Thymus (tissue), 11 donors: ENCODE measurements at regions not wholly inside any gene's neighbourhood (a gene's known extent, or its start where the extent isn't known, plus 50 kb on each side); places are given as distances from the start of the nearest gene placed in this dataset.

Source experiments
- DNase-seq, 9 donors: peaks; one replicate each; pipeline ENCODE4 v3.0.0-alpha.2; 2013; ENCODE audit warnings: low spot score in 9 of 9, low read depth in 6 of 9, missing footprints in 1 of 9
- H3K27ac ChIP-seq, 2 donors: one replicate each; pipeline ENCODE4 v1.5.1; 2013; ENCODE audit warnings: control low read depth in 1 of 2, low read depth in 1 of 2, low read length in 1 of 2, mild to moderate bottlenecking in 1 of 2, moderate library complexity in 1 of 2
- H3K27me3 ChIP-seq, 2 donors: one replicate each; pipeline ENCODE4 v1.5.1; 2013; ENCODE audit warnings: low read length in 1 of 2; ENCODE audit not compliant: control insufficient read depth in 2 of 2, insufficient read depth in 1 of 2
- H3K36me3 ChIP-seq, 2 donors: one replicate each; pipeline ENCODE4 v1.5.1; 2013; ENCODE audit warnings: low read length in 1 of 2, mild to moderate bottlenecking in 1 of 2, moderate library complexity in 1 of 2; ENCODE audit not compliant: control insufficient read depth in 2 of 2, insufficient read depth in 2 of 2
- H3K4me1 ChIP-seq, 2 donors: one replicate each; pipeline ENCODE4 v1.5.1; 2013; ENCODE audit warnings: low read length in 2 of 2; ENCODE audit not compliant: control insufficient read depth in 2 of 2, insufficient read depth in 2 of 2
- H3K4me3 ChIP-seq, 2 donors: one replicate each; pipeline ENCODE4 v1.5.1; 2013; ENCODE audit warnings: low read length in 2 of 2, control low read depth in 1 of 2, mild to moderate bottlenecking in 1 of 2
- H3K9me3 ChIP-seq, 2 donors: one replicate each; pipeline ENCODE4 v1.5.1; 2013; ENCODE audit warnings: low read length in 1 of 2, mild to moderate bottlenecking in 1 of 2; ENCODE audit not compliant: control insufficient read depth in 2 of 2, insufficient read depth in 1 of 2
- WGBS: extraction: QIAGEN DNeasy Blood & Tissue Kit; methylation state at CpG from one replicate; pipeline ENCODE4 v1.1.7; 2013; 5-methylcytosine and 5-hydroxymethylcytosine counted together
- donor health status: healthy.

DNA sequence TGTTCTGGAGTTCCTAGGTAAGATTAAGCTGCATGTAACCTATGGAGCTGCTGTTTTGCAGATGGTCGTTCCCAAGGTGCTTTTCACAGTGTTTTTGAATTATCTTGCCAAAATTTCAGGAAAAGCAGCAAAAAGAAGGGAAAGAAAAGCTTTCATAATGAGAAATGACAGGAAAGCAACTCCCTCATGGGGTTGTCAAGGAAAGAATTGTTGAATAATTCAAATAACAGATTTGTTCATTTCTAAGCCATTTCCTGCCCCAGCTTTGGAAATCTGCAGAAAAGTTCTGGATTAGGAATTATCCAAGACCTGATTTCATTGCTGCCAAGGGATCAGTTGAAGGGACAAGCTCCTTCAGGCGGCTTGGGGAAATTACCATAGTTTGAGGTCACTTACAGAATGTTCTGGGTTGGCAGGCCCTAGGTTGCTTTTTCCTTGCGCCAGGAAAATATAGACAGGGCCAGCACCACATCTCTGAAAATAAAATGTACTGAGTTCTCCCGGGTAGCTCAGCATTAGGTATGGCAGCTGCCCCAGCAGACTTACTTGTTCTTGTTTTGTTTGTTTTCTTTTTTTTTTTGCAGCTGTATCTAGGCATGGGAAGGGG is 354.7 kb downstream of the STIM2 start:
- no peaks in the 10 kb centered on the region for H3K27me3 ChIP-seq
- no peaks in the 10 kb centered on the region for H3K36me3 ChIP-seq
- WGBS: 89% methylated on average over 4 of the region's 4 CpGs
- no peaks in the 10 kb centered on the region for H3K4me1 ChIP-seq
- DNase-seq: no peak
- H3K9me3 ChIP-seq: no peaks in the 10 kb centered on the region
- no peak overlapping the region for H3K4me3 ChIP-seq
- no peak overlapping the region for H3K27ac ChIP-seq

DNA sequence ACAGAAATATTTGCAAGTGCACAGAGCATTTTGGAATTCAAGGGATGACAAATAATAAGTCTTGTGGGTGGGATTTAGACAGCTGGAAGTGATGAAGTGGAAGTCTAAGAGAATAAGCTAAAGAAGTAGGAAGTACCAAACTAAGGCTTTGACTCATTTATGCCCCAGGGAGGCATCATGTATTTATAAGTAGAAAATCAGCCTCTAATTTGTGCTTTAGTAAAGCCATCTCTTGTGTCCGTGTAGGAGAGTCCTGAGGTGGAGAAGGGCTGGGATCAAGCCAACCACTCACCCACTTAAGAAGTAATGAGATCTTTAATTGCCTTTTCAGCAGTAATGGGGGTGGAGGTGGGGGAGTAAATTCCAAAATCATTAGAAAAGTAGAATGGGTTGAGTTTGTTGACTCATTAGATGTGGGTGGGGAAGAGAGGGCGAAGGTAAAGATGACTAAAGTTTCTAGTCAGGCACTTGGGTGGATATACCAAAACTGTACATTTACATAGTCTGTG is 356.7 kb downstream of the STIM2 start:
- Histone ChIP-seq H3K27ac (no peak overlapping the region), H3K4me1 (no peaks in the 10 kb centered on the region), H3K36me3 (no peaks in the 10 kb centered on the region), H3K27me3 (no peaks in the 10 kb centered on the region), H3K4me3 (no peak overlapping the region), H3K9me3 (no peaks in the 10 kb centered on the region)
- DNase-seq: no peak
- WGBS: 80% methylated on average over 2 of the region's 2 CpGs

DNA sequence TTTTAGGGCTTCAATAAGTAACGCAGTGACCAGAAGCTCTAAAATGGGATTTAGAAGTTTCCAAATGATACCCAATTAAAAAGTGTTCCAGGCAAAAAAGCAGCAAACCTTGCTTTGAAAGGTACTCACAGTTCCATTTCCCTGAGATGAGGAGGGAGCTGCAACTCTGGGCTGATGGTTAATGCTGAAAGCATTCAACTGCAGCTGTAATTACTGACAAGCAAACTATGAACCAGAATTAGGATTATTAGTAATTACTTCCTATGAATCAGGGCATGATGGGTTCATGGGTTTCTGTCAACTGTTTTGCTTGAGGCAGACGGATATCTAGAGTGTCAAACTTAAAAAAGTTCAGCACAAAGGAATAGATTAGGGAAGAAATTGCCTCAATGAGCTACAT is 357.4 kb downstream of the STIM2 start:
- no peaks in the 10 kb centered on the region for H3K9me3 ChIP-seq
- H3K27ac ChIP-seq: no peak overlapping the region
- WGBS: 70% methylated on average over 2 of the region's 2 CpGs
- no peaks in the 10 kb centered on the region for H3K36me3 ChIP-seq
- DNase-seq: no peak
- no peaks in the 10 kb centered on the region for H3K27me3 ChIP-seq
- no peak overlapping the region for H3K4me3 ChIP-seq
- H3K4me1 ChIP-seq: no peaks in the 10 kb centered on the region

DNA sequence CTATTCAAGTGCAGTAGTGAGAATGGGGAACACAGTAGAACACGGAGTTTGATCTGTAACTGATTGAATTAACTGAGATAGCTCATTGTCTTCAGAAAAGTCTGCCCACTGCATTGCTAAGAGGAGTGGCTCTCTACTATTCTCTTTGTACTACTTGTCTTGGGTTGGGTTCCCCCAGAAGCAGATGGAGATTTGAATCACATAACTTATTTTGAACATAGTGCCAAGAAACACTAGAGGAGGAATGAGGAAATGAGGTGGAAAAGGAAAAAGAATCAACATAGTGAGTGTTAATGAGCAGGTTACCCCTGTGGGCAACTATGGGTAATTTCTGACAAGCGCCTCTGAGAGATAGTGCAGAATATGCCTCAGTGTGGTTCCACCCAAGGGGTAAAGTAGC is 362.7 kb downstream of the STIM2 start:
- Histone ChIP-seq H3K27me3 (no peaks in the 10 kb centered on the region), H3K27ac (no peak overlapping the region), H3K9me3 (no peaks in the 10 kb centered on the region), H3K4me1 (no peaks in the 10 kb centered on the region), H3K4me3 (no peak overlapping the region), H3K36me3 (no peaks in the 10 kb centered on the region)
- no peak for DNase-seq
- 81% methylated on average over 2 of the region's 2 CpGs for WGBS

DNA sequence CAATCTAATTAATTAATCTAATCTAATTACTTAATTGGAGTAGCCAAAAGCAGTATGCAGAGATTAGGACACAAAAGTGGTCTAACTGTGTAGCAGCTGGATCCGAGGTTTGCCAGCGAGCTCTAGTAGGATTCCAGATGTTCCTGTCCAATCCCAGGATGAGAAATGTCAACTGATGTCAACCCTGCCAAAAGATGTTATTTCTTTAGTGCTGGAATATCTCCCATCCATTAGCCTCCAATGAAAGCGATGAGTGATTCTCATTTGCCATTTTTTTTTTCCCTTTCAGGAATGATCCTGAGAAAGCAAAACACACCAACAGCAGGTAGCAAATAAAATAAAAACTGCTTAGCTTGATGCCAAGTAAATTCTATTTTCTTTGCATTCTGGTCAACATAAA is 372.9 kb downstream of the STIM2 start:
- H3K4me1 ChIP-seq: no peaks in the 10 kb centered on the region
- no peak overlapping the region for H3K27ac ChIP-seq
- H3K27me3 ChIP-seq: no peaks in the 10 kb centered on the region
- DNase-seq: no peak
- no peak overlapping the region for H3K4me3 ChIP-seq
- 94% methylated on average over 3 of the region's 3 CpGs for WGBS
- no peaks in the 10 kb centered on the region for H3K9me3 ChIP-seq
- H3K36me3 ChIP-seq: no peaks in the 10 kb centered on the region

DNA sequence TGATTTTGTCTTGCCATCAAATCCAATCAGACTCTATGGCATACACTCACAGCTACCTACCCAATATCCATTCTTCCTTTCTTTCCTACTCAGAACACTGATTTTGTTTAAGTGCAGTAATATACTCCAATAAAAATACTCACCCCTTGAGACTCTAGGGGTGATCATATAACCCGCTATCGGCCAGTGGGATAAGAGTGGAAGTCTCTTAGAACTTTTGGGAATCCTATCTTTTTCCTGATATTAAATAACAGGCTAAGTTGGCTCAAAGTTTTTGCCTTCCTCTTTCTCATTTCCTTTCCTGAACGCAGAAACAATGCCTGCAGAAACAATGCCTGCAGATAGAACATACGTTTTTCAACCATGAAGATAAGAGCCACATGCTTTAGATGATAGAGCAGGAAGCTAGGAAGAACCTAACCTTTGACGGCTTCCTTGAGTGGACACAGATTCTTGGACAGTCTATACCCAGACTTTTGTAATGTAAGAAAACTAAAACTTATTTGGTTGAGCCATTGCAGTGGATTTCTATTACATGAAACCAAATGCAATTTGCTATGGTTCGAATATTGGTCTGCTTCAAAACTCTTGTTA is 373.8 kb downstream of the STIM2 start:
- H3K27ac ChIP-seq: no peak overlapping the region
- no peak overlapping the region for H3K4me3 ChIP-seq
- H3K4me1 ChIP-seq: no peaks in the 10 kb centered on the region
- no peaks in the 10 kb centered on the region for H3K36me3 ChIP-seq
- DNase-seq: no peak
- no peaks in the 10 kb centered on the region for H3K9me3 ChIP-seq
- WGBS: 49% methylated on average over 6 of the region's 6 CpGs
- H3K27me3 ChIP-seq: no peaks in the 10 kb centered on the region

DNA sequence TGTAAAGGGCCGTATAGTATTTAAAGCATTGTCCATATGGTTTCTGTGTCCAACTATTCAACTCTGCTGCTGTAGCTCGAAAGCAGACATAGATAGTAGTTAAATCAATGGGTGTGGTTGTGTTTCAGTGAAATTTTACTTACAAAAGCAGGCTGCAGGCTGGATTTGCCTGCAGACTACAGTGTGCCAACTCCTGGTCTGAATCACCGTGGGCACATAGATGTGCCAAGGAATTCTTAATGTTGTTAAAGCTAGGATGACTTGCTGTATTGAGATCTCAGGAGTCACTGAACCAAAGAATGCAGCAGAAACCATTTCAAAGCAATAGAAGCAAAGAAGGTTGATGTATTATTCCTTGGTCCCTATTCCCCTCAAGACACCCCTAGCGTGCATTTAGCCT is 379.0 kb downstream of the STIM2 start:
- 88% methylated on average over 4 of the region's 4 CpGs for WGBS

DNA sequence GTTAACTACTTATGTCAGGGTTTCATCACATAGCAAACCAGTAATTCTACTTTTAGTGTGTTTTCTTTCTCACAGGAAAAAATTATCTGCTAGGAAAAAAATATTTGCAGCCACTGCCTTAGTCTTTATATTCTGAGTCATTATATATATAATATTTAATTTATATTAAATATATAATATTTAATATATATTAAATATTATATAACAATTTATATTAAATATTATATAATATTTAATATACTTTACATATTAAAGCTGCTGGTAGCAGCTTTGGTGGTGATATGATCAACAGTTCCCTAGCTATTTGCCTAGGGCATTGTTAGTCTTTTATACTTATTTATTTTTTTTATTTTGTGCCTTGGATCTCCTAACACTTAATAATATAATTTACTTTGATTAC is 381.6 kb downstream of the STIM2 start:
- no peak for DNase-seq
- no peaks in the 10 kb centered on the region for H3K4me1 ChIP-seq

More for the DNA sequence above, 379.0 kb downstream of the STIM2 start:
- H3K27me3 ChIP-seq: no peaks in the 10 kb centered on the region
- H3K36me3 ChIP-seq: no peaks in the 10 kb centered on the region
- DNase-seq: no peak
- no peak overlapping the region for H3K27ac ChIP-seq
- H3K4me1 ChIP-seq: no peaks in the 10 kb centered on the region
- H3K4me3 ChIP-seq: no peak overlapping the region
- H3K9me3 ChIP-seq: no peaks in the 10 kb centered on the region

DNA sequence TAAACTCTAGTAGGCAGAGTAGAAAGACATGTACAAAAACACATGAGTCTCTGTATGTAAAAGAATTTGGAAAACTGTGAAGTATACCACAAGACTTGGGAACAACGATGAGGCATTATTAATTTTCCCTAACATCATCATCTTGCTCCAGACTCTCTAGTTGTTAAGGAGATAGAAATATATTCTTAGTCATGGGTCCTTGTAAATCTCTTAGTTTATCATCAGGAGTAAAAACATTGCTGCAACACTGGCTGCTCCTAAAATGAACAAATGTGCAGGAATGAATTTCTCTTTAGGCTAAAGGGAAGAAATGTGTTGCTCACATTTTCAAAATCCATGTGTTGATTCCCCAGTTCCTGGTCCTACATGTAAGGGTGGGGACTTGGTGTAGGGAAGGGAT is 384.6 kb downstream of the STIM2 start:
- Histone ChIP-seq H3K36me3 (no peaks in the 10 kb centered on the region), H3K27ac (no peak overlapping the region), H3K4me3 (no peak overlapping the region), H3K27me3 (no peaks in the 10 kb centered on the region), H3K4me1 (no peaks in the 10 kb centered on the region), H3K9me3 (no peaks in the 10 kb centered on the region)
- no peak for DNase-seq
- WGBS: 91% methylated on average over 1 of the region's 1 CpG

More for the DNA sequence above, 381.6 kb downstream of the STIM2 start:
- H3K27me3 ChIP-seq: no peaks in the 10 kb centered on the region
- H3K4me3 ChIP-seq: no peak overlapping the region
- no peaks in the 10 kb centered on the region for H3K9me3 ChIP-seq
- H3K27ac ChIP-seq: no peak overlapping the region
- no peaks in the 10 kb centered on the region for H3K36me3 ChIP-seq
